D341Med (cell line): ENCODE measurements at regions not wholly inside any gene's neighbourhood (a gene's known extent, or its start where the extent isn't known, plus 50 kb on each side); places are given as distances from the start of the nearest gene placed in this dataset.
"Not testable (repeated sequence)": the region's sequence is repeated elsewhere in the genome, so short reads cannot be mapped to it uniquely, and the experiment has no call there.

Source experiments
- DNase-seq: peaks from one replicate; pipeline ENCODE4 v3.0.0; 2012; ENCODE audit warnings: low spot score

DNA sequence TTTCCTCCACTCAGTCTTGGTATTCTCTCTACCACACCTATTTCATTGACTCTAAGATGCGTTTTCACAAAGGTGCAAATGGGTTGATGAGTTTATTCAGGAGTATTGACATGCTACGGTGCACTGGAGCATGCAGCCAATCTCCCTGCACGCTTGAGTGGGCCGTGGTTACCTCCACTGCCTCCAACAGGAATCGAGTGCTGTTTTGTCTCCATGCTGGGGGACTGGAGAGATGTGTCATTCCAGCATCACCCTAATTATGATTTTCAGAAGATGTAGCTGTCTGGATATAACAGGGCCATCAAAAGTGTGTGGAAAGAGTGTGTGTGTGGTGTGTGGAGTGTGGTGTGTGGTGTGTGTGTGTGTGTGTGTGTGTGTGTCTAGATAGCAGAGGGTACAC is 351.6 kb upstream of the ZFHX3 start:
- no peak for DNase-seq

DNA sequence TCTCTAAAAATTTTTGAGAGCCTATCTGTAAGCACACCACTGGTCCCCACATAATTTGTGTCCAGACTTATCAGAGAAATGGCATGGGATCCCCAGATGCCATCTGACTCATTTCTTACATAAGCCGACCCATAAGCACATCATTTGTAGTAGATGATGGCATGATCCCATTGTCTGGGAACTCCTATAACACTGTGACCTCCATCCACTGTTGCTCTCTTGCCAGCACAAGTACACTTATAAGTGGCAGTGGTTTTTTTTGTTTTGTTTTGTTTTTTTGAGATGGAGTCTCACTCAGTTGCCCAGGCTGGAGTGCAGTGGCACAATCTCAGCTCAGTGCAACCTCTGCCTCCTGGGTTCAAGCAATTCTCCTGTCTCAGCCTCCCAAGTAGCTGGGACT is 350.7 kb upstream of the ZFHX3 start:
- DNase-seq, result not testable (repeated sequence)

DNA sequence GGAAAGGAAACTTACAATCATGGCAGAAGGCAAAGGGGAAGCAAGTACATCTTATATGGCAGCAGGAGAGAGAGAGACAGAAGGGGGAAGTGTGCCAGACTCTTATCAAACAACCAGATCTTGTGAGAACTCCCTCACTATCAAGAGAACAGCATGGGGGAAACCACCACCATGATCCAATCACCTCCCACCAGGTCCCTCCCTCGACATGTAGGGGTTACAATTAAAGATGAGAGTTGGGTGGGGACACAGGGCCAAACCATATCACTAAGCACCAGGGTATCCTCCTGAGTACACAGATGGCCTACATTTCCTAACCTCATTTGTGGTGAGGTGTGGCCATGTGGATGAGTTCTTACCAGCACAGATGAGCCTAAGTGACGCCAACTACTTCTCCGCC is 348.6 kb upstream of the ZFHX3 start:
- DNase-seq, result no peak

GRCh38 chr16:73390936-73391335 is 343.0 kb upstream of the ZFHX3 start:
- no peak for DNase-seq

DNA sequence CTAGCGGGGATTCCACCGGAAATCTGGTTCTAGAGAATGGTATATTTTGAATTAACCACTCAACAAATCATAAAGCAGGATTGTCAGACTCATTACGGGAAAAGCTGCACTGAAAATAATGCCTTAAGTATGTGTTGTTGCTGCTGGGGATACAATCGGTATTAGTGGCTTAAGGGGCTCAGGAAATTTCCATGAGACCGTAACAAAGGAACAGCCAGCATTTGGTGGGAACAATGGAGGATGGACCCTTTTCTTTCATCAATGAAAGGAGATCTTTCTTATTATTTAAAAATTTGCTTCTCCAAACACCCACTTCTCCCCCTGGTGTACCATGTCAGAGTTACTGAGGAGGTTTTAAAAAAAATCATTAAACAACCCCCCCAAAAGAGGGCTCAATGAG is 342.6 kb upstream of the ZFHX3 start:
- DNase-seq, result no peak

- DNase-seq, result no peak
Measured at GRCh38 chr16:73389085-73389484, 341.2 kb upstream of the ZFHX3 start.

- no peak for DNase-seq
Measured at GRCh38 chr16:73387979-73388378, 340.1 kb upstream of the ZFHX3 start.

DNA sequence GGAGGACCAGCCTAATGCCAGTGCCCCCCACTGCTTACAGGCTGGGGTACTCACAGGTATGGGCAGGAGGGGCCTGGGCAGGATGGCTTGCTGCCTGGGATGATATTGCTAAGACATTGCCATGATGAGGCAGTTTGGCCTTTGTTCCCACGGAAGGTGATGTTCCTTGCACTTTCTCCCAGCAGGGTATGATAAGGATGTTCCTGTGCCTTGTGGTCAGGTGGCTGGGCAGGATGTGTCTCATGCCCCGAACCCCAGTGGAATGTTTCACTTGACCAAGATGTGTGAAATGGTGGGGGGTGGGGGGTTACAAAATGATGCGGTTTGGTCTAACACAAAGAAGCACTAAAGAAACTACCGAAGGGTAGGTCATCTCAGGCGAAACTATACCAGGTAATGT is 337.8 kb upstream of the ZFHX3 start:
- DNase-seq, result no peak

DNA sequence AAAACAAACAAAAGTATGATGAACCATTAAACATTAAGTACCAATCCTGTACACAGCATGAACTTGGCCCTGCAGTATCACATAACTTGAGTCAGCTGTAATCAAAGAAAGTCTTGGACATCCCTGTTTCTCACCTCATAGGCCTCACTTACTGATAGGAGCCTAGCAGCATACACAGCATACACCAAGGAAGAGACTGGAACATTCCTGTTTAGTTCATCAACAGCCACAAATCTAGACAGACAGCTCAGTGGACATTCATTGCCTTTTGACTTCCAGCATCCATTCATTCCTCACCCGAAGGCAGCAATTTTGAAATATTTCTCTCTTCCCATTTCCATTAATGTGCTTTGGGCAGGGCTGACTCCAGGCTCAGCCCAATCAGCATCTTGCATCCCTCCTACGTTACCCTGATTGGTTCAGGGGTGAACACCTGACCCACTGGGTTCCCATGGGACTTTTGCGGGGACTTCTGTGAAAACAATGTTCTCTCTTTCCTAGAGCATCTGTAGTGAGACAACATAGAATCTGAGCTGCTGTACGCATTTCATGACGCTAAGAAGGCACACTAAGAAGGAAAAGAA is 336.7 kb upstream of the ZFHX3 start:
- no peak for DNase-seq

DNA sequence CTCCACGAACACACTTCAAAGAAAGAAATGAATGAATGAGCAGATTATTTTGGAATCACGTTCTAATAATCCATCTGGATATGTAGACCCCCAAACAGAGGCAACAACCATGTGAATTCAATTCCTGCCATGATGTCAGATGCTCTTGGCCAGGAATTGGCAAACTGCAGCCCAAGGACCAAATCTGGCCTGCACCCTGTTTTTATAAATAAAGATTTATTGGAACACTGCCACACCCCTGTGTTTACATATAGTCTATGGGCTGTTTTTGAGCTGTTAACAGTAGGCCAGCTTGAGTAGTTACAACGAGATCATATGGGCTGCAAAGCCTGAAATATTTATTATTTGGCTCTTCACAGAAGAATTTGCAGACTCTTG is 336.0 kb upstream of the ZFHX3 start:
- no peak for DNase-seq

- DNase-seq, result no peak
Measured at GRCh38 chr16:73383195-73383987, 335.5 kb upstream of the ZFHX3 start.

GRCh38 chr16:73378471-73378870 is 330.5 kb upstream of the ZFHX3 start:
- DNase-seq, result no peak

DNA sequence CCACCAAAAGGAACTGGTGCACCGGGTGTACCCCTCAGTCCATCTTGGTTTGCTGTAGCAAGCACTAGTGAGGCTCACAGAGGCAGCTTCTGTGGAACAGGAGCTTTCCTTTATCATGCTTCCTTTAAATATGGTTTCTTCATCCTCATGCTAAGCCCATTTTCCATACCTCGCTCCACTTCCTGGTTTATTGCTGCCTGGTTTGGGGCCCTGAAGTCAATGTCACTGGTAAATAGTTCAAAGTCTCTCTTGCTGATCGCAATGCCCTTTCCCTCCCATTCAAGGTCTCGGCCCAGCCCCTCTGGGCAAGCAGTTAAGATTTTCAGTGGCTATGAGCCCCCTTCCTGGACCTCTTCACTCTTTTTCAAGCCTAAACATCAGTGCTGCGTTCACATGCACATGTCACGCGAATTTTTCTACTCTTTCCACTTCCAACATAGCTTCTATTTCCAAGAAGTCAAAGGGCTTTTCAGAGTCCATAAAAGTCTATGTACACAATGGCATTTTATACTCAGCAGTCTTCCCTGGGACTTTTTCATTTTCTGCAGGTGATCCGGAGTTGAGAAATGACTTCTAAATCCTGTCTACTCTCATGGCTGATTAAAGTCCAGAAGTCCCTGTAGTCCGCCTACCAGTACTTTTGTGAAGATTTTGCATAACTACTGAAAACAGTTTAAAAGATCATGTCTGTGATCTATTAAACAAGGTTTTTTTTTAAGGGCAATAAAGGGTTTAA is 323.8 kb upstream of the ZFHX3 start:
- DNase-seq, result no peak

DNA sequence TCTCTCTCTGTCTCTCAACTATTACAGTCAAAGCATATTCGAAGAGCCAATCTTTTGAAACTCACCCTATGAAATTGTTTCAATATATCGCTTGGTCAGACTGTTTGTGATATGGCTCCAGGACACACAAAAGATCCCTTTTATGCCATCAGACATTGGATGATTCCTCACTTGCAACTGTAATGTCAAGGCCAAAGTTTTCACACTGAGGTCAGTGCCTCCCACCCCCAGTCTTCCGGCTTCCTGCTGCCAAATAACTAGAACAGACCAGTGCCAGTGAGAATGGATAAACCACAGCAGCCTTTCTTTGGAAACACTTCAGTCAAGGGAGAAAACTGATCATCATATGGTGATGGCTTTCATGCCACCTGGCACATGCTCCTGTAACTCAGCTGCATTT is 321.9 kb upstream of the ZFHX3 start:
- no peak for DNase-seq

DNA sequence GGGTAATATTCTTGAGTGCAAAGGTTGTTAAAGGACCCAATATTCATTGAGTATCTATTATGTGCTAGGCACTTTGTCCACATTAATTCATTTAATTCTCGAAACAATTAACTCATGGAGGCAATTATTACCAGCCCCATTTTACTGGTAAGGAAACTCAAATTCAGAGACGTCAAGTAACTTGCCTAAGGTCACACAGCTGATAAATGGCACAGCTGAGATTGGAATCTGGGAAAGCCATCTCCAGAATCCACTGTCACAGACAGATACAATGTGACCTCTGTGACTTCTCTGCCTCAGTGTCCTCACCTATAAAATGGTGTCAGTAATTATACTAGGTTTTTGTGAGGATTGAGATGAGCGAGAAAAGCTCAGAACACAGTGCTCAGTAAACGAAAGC is 320.8 kb upstream of the ZFHX3 start:
- no peak for DNase-seq

- peak; percentile 67 for DNase-seq
Measured at GRCh38 chr16:73365016-73365551, 317.2 kb upstream of the ZFHX3 start.

DNA sequence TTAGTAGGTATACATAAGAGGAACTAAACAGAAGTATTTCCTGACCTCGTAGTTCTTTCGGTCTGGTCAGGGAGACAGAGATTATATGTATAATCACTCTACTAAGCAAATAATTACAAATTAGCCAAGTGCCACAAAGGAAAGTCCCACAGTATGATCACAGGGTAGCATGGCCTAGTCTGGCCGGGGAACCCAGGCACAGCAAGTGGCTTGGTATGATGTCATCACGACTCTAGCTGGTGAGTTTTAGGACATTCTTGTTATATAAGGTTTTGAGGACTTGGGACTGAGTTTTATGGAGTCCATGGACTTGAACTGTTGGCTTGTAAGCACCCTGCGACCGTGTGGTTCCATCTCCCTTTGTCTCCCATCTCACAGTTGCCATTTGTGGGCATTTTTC is 316.5 kb upstream of the ZFHX3 start:
- no peak for DNase-seq

GRCh38 chr16:73361061-73361460 is 313.1 kb upstream of the ZFHX3 start:
- no peak for DNase-seq

- DNase-seq, result no peak
Measured at GRCh38 chr16:73356401-73357079, 308.6 kb upstream of the ZFHX3 start.

DNA sequence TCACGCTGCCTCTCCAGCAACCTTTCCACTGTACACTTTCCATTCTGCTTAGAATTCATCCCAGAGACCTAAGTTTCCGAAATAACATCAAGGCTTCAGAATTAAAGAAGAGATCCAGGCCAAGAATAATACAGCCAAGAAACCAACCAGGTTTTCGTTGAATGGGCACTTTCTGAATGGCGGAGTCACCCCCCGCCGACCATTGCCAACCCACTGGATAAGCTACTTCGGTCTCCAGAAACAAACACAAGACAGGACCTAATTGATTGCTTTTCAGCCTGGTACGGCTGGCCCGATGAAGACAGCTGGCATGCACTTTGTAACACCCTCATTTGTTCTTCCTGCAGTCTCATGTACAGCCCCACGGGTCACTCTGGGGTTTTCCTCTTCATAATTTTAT is 308.1 kb upstream of the ZFHX3 start:
- no peak for DNase-seq

DNA sequence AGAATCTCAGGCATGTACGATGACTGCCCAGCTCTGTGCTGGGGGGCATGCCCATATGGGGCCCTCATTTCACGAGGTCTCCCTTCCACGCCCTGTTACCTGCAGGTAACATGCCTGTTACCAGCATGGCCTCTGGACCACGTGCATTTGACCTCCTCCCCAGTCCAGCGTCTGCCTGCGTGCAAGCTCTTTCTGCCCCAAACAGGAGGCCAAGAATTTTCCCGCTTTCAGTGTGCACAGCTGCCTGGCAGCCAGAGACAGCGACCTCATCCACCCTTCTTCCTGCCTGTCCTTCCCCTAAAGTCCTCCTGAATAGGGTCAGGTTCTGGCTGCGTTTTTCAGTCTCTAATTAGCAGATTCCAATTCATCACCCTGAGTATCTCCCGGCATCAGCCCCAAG is 306.5 kb upstream of the ZFHX3 start:
- no peak for DNase-seq

DNA sequence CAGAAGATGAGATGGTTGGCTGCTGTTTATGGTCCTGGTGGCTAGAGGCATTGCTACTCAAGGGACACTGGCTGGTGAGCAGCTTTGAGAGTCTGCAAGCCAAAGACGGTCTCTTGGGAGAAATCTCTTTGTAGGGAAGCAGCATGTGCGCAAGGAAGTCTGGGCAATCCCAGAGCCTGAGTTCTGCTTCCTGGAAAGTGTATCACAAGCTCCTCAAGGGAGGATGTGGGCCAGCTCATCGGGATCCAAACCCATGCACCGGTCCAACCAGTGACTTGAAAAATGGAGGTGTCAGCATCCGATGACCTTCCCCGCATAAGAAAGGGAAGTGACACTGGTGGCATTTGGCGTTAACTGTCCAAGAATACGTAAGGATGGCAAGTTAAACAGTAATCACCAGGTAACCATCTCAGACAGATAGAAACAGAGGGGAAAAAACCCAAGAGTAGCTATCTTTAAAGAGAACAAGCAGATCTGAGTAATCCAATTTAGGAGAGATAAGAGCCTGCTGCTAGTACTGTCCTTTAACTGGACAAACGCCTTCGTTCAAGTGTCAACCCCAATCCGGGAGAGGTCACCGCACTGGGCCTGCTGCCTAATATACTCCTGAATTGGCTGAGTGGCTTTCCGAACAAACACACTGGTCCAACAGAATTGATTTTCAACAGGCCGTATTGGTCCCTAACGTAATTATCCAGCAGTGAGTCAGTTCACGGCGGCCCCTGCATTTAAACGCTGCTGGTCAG is 303.0 kb upstream of the ZFHX3 start:
- no peak for DNase-seq
